IPS-20b (cell line): ENCODE measurements at regions not wholly inside any gene's neighbourhood (a gene's known extent, or its start where the extent isn't known, plus 50 kb on each side); places are given as distances from the start of the nearest gene placed in this dataset.
"Not testable (repeated sequence)": the region's sequence is repeated elsewhere in the genome, so short reads cannot be mapped to it uniquely, and the experiment has no call there.

Source experiments
- H3K27ac ChIP-seq: one replicate; pipeline ENCODE4 v1.5.1; 2013; ENCODE audit warnings: low read length
- H3K27me3 ChIP-seq: 2 replicates; pipeline ENCODE4 v1.6.1; 2013; ENCODE audit warnings: mild to moderate bottlenecking, low read length, inconsistent platforms; ENCODE audit not compliant: insufficient read depth
- H3K36me3 ChIP-seq: 2 replicates; pipeline ENCODE4 v1.6.1; 2013; ENCODE audit warnings: low read depth, mild to moderate bottlenecking, inconsistent platforms, low read length, moderate library complexity; ENCODE audit not compliant: insufficient read depth
- H3K4me1 ChIP-seq: 2 replicates; pipeline ENCODE4 v1.6.1; 2013; ENCODE audit warnings: mild to moderate bottlenecking, control low read depth, inconsistent platforms, low read length, moderate library complexity; ENCODE audit not compliant: insufficient read depth
- H3K4me3 ChIP-seq: 2 replicates; pipeline ENCODE4 v1.5.1; 2013; ENCODE audit warnings: mild to moderate bottlenecking, low read length, inconsistent platforms
- H3K9ac ChIP-seq: 2 replicates; pipeline ENCODE4 v1.6.1; 2013; ENCODE audit warnings: low read depth, mild to moderate bottlenecking, inconsistent platforms, low read length, moderate library complexity
- H3K9me3 ChIP-seq: 2 replicates; pipeline ENCODE4 v1.6.1; 2013; ENCODE audit warnings: mild to moderate bottlenecking, low read depth, low read length, inconsistent platforms; ENCODE audit not compliant: insufficient read depth

- Histone ChIP-seq H3K36me3 (no peaks in the 10 kb centered on the region), H3K27me3 (no peaks in the 10 kb centered on the region), H3K9ac (no peak overlapping the region), H3K4me3 (no peak overlapping the region), H3K27ac (no peak overlapping the region), H3K9me3 (peaks cover 11% of the 10 kb centered on the region), H3K4me1 (no peaks in the 10 kb centered on the region)
Observed at GRCh38 chr7:4483851-4484250, 198.2 kb upstream of the FOXK1 start.

GRCh38 chr7:4484545-4484944 is 197.6 kb upstream of the FOXK1 start:
- Histone ChIP-seq H3K4me3 (no peak overlapping the region), H3K27ac (no peak overlapping the region), H3K9ac (no peak overlapping the region), H3K27me3 (no peaks in the 10 kb centered on the region), H3K4me1 (no peaks in the 10 kb centered on the region), H3K9me3 (peaks cover 11% of the 10 kb centered on the region), H3K36me3 (no peaks in the 10 kb centered on the region)

- H3K9ac ChIP-seq: no peak overlapping the region
- no peak overlapping the region for H3K4me3 ChIP-seq
- H3K27ac ChIP-seq: no peak overlapping the region
- H3K4me1 ChIP-seq: no peaks in the 10 kb centered on the region
- H3K36me3 ChIP-seq: no peaks in the 10 kb centered on the region
- peaks cover 11% of the 10 kb centered on the region for H3K9me3 ChIP-seq
- no peaks in the 10 kb centered on the region for H3K27me3 ChIP-seq
Observed at GRCh38 chr7:4486907-4487306, 195.2 kb upstream of the FOXK1 start.

- H3K4me3 ChIP-seq, H3K4me1 ChIP-seq, H3K36me3 ChIP-seq, H3K27me3 ChIP-seq, H3K27ac ChIP-seq, H3K9ac ChIP-seq: not testable (repeated sequence)
- H3K9me3 ChIP-seq: peaks cover 17% of the 10 kb centered on the region
Observed at GRCh38 chr7:4496911-4497310, 185.2 kb upstream of the FOXK1 start.

GRCh38 chr7:4500812-4501211 is 181.3 kb upstream of the FOXK1 start:
- Histone ChIP-seq H3K36me3 (no peaks in the 10 kb centered on the region), H3K4me1 (no peaks in the 10 kb centered on the region)

GRCh38 chr7:4507886-4508285 is 174.2 kb upstream of the FOXK1 start:
- H3K4me3 ChIP-seq, H3K27me3 ChIP-seq, H3K9me3 ChIP-seq, H3K9ac ChIP-seq, H3K4me1 ChIP-seq, H3K27ac ChIP-seq, H3K36me3 ChIP-seq: not testable (repeated sequence)

More at GRCh38 chr7:4500812-4501211, 181.3 kb upstream of the FOXK1 start:
- no peak overlapping the region for H3K9ac ChIP-seq
- H3K27me3 ChIP-seq: no peaks in the 10 kb centered on the region
- H3K9me3 ChIP-seq: peaks cover 17% of the 10 kb centered on the region
- no peak overlapping the region for H3K4me3 ChIP-seq
- H3K27ac ChIP-seq: no peak overlapping the region

GRCh38 chr7:4513450-4513849 is 168.6 kb upstream of the FOXK1 start:
- Histone ChIP-seq H3K27ac (no peak overlapping the region), H3K9me3 (peaks cover 4% of the 10 kb centered on the region; the same call in 1 of the 2 replicates), H3K4me1 (no peaks in the 10 kb centered on the region), H3K36me3 (no peaks in the 10 kb centered on the region), H3K4me3 (no peak overlapping the region), H3K27me3 (no peaks in the 10 kb centered on the region), H3K9ac (no peak overlapping the region)

- Histone ChIP-seq H3K9me3 (no peaks in the 10 kb centered on the region), H3K36me3 (no peaks in the 10 kb centered on the region), H3K4me1 (no peaks in the 10 kb centered on the region), H3K4me3 (no peak overlapping the region), H3K27me3 (no peaks in the 10 kb centered on the region), H3K9ac (no peak overlapping the region), H3K27ac (no peak overlapping the region)
Observed at GRCh38 chr7:4519819-4520520, 162.1 kb upstream of the FOXK1 start.

GRCh38 chr7:4523219-4523618 is 158.9 kb upstream of the FOXK1 start:
- H3K27me3 ChIP-seq: no peaks in the 10 kb centered on the region
- H3K4me3 ChIP-seq: no peak overlapping the region
- no peaks in the 10 kb centered on the region for H3K36me3 ChIP-seq
- H3K9ac ChIP-seq: no peak overlapping the region
- H3K27ac ChIP-seq: no peak overlapping the region
- H3K9me3 ChIP-seq: no peaks in the 10 kb centered on the region
- H3K4me1 ChIP-seq: no peaks in the 10 kb centered on the region

- H3K27ac ChIP-seq: no peak overlapping the region
- H3K9ac ChIP-seq: no peak overlapping the region
- H3K4me1 ChIP-seq: no peaks in the 10 kb centered on the region
- H3K4me3 ChIP-seq: no peak overlapping the region
- H3K9me3 ChIP-seq: no peaks in the 10 kb centered on the region
- H3K36me3 ChIP-seq: no peaks in the 10 kb centered on the region
- no peaks in the 10 kb centered on the region for H3K27me3 ChIP-seq
Observed at GRCh38 chr7:4523873-4524272, 158.2 kb upstream of the FOXK1 start.

GRCh38 chr7:4525884-4526283 is 156.2 kb upstream of the FOXK1 start:
- no peaks in the 10 kb centered on the region for H3K36me3 ChIP-seq
- H3K4me3 ChIP-seq: no peak overlapping the region
- peaks cover under 1% of the 10 kb centered on the region; the same call in 1 of the 2 replicates for H3K4me1 ChIP-seq
- H3K9ac ChIP-seq: no peak overlapping the region
- no peaks in the 10 kb centered on the region for H3K9me3 ChIP-seq
- no peaks in the 10 kb centered on the region for H3K27me3 ChIP-seq
- no peak overlapping the region for H3K27ac ChIP-seq

- Histone ChIP-seq H3K36me3 (no peaks in the 10 kb centered on the region), H3K4me1 (peaks cover 7% of the 10 kb centered on the region; the same call in 1 of the 2 replicates), H3K27me3 (no peaks in the 10 kb centered on the region), H3K4me3 (no peak overlapping the region), H3K9ac (no peak overlapping the region), H3K27ac (no peak overlapping the region), H3K9me3 (no peaks in the 10 kb centered on the region)
Observed at GRCh38 chr7:4527988-4528636, 154.0 kb upstream of the FOXK1 start.
